HEK293 (cell line): ENCODE measurements at regions not wholly inside any gene's neighbourhood (a gene's known extent, or its start where the extent isn't known, plus 50 kb on each side); places are given as distances from the start of the nearest gene placed in this dataset.

Experiments used
- CTCF ChIA-PET: fragments of 350-600 bp; formaldehyde crosslinking; extraction: SDS; loops from one replicate; lab custom pipeline; 2021; ENCODE audit warnings: antibody characterized with exemption; lab: Yijun Ruan, JAX
- POLR2A ChIA-PET: fragments of 300-600 bp; formaldehyde crosslinking; extraction: SDS; loops from one replicate; lab custom pipeline; 2020; ENCODE audit warnings: antibody characterized with exemption, inconsistent platforms; lab: Yijun Ruan, JAX
- H3K27ac ChIP-seq: fragments of 200-500 bp; sonication (Bioruptor generic); 2 replicates; pipeline ENCODE4 v1.5.1; 2014; ENCODE audit warnings: low read depth, low read length, control low read depth, inconsistent platforms; ENCODE audit errors: extremely low read depth
- H3K36me3 ChIP-seq, 2 experiments: fragments of 200-500 bp in 1 of 2; sonication (Bioruptor generic) in 1 of 2; 1 replicate in 1 of 2; 2 replicates in 1 of 2; pipeline ENCODE4 v1.5.1; 2014 to 2017; ENCODE audit warnings: inconsistent platforms in 2 of 2, low read length in 2 of 2; ENCODE audit not compliant: control insufficient read depth in 2 of 2, insufficient read depth in 1 of 2
- H3K4me1 ChIP-seq: fragments of 200-500 bp; sonication (Bioruptor generic); 2 replicates; pipeline ENCODE4 v1.5.1; 2014; ENCODE audit warnings: mild to moderate bottlenecking, low read length, inconsistent platforms; ENCODE audit not compliant: control insufficient read depth, insufficient read depth
- H3K4me3 ChIP-seq: 2 replicates; pipeline ENCODE4 v1.5.1; 2011; ENCODE audit warnings: low read depth, mild to moderate bottlenecking, control low read depth, low read length, moderate library complexity
- H3K9me3 ChIP-seq: fragments of 200-500 bp; sonication (Bioruptor generic); 2 replicates; pipeline ENCODE4 v1.5.1; 2014; ENCODE audit warnings: low read depth, low read length, inconsistent platforms; ENCODE audit not compliant: control insufficient read depth, insufficient read depth
- HIC1 ChIP-seq: fragments of 450-650 bp; formaldehyde crosslinking; IDR thresholded peaks from 2 replicates; pipeline ENCODE4 v1.5.1; 2016; ENCODE audit warnings: missing biosample characterization, missing genetic modification characterization
- KLF16 ChIP-seq: fragments of 450-650 bp; formaldehyde crosslinking; IDR thresholded peaks from 2 replicates; pipeline ENCODE4 v1.5.1; 2017; ENCODE audit warnings: missing biosample characterization, missing genetic modification characterization
- KLF8 ChIP-seq: fragments of 450-650 bp; formaldehyde crosslinking; IDR thresholded peaks from 2 replicates; pipeline ENCODE4 v1.5.1; 2016; ENCODE audit warnings: missing biosample characterization, missing genetic modification characterization
- OSR2 ChIP-seq: fragments of 450-650 bp; formaldehyde crosslinking; IDR thresholded peaks from 2 replicates; pipeline ENCODE4 v1.5.1; 2016; ENCODE audit warnings: missing biosample characterization, missing genetic modification characterization
- OVOL3 ChIP-seq: fragments of 450-650 bp; formaldehyde crosslinking; IDR thresholded peaks from 2 replicates; pipeline ENCODE4 v1.5.1; 2016; ENCODE audit warnings: missing biosample characterization, missing genetic modification characterization
- REPIN1 ChIP-seq: fragments of 450-650 bp; formaldehyde crosslinking; IDR thresholded peaks from 2 replicates; pipeline ENCODE4 v1.5.1; 2017; ENCODE audit warnings: missing biosample characterization, missing genetic modification characterization, low read depth
- REST ChIP-seq: fragments of 450-650 bp; formaldehyde crosslinking; IDR thresholded peaks from 2 replicates; pipeline ENCODE4 v1.5.1; 2016; ENCODE audit warnings: missing biosample characterization, missing genetic modification characterization
- TRIM28 ChIP-seq: IDR thresholded peaks from 2 replicates; pipeline ENCODE4 v1.6.1; 2011; ENCODE audit warnings: low read length, control low read depth, borderline replicate concordance
- YY2 ChIP-seq: fragments of 450-650 bp; formaldehyde crosslinking; IDR thresholded peaks from 2 replicates; pipeline ENCODE4 v1.5.1; 2016; ENCODE audit warnings: missing biosample characterization, missing genetic modification characterization
- ZBTB1 ChIP-seq: fragments of 450-650 bp; formaldehyde crosslinking; IDR thresholded peaks from 2 replicates; pipeline ENCODE4 v1.5.1; 2016; ENCODE audit warnings: missing biosample characterization, missing genetic modification characterization
- ZFP41 ChIP-seq: fragments of 450-650 bp; formaldehyde crosslinking; IDR thresholded peaks from 2 replicates; pipeline ENCODE4 v1.5.1; 2016; ENCODE audit warnings: missing biosample characterization, missing genetic modification characterization, borderline replicate concordance
- ZNF114 ChIP-seq: fragments of 450-650 bp; formaldehyde crosslinking; IDR thresholded peaks from 2 replicates; pipeline ENCODE4 v1.5.0; 2017; ENCODE audit warnings: missing biosample characterization, missing genetic modification characterization
- ZNF138 ChIP-seq: fragments of 450-650 bp; formaldehyde crosslinking; IDR thresholded peaks from 2 replicates; pipeline ENCODE4 v1.5.1; 2016; ENCODE audit warnings: missing biosample characterization, missing genetic modification characterization, borderline replicate concordance
- ZNF140 ChIP-seq: fragments of 450-650 bp; formaldehyde crosslinking; IDR thresholded peaks from 2 replicates; pipeline ENCODE4 v1.5.1; 2016; ENCODE audit warnings: missing biosample characterization, missing genetic modification characterization
- ZNF155 ChIP-seq: fragments of 450-650 bp; formaldehyde crosslinking; IDR thresholded peaks from 2 replicates; pipeline ENCODE4 v1.5.1; 2016; ENCODE audit warnings: missing biosample characterization, missing genetic modification characterization
- ZNF223 ChIP-seq: fragments of 450-650 bp; formaldehyde crosslinking; IDR thresholded peaks from 2 replicates; pipeline ENCODE4 v1.5.1; 2016; ENCODE audit warnings: missing biosample characterization, missing genetic modification characterization
- ZNF324 ChIP-seq: fragments of 450-650 bp; formaldehyde crosslinking; IDR thresholded peaks from 2 replicates; pipeline ENCODE4 v1.5.1; 2016; ENCODE audit warnings: missing biosample characterization, missing genetic modification characterization
- ZNF391 ChIP-seq: fragments of 450-650 bp; formaldehyde crosslinking; IDR thresholded peaks from 2 replicates; pipeline ENCODE4 v1.5.1; 2016; ENCODE audit warnings: low read depth, missing biosample characterization, missing genetic modification characterization, borderline replicate concordance
- ZNF416 ChIP-seq: fragments of 450-650 bp; formaldehyde crosslinking; IDR thresholded peaks from 2 replicates; pipeline ENCODE4 v1.5.1; 2016; ENCODE audit warnings: missing biosample characterization, missing genetic modification characterization
- ZNF426 ChIP-seq: fragments of 450-650 bp; formaldehyde crosslinking; IDR thresholded peaks from 2 replicates; pipeline ENCODE4 v1.5.1; 2017; ENCODE audit warnings: missing biosample characterization, missing genetic modification characterization, mild to moderate bottlenecking, inconsistent platforms, moderate library complexity
- ZNF510 ChIP-seq: fragments of 450-650 bp; formaldehyde crosslinking; IDR thresholded peaks from 2 replicates; pipeline ENCODE4 v1.5.1; 2018; ENCODE audit warnings: mild to moderate bottlenecking, missing genetic modification characterization, missing biosample characterization; ENCODE audit not compliant: insufficient replicate concordance
- ZNF544 ChIP-seq: fragments of 450-650 bp; formaldehyde crosslinking; IDR thresholded peaks from 2 replicates; pipeline ENCODE4 v1.5.0; 2017; ENCODE audit warnings: missing biosample characterization, missing genetic modification characterization
- ZNF677 ChIP-seq: fragments of 450-650 bp; IDR thresholded peaks from 2 replicates; pipeline ENCODE4 v1.5.0; 2018; ENCODE audit warnings: missing biosample characterization, mild to moderate bottlenecking, missing genetic modification characterization, moderate library complexity

GRCh38 chr3:127104586-127104985 is 88.3 kb upstream of the PRR23E start:
- H3K9me3 ChIP-seq: no peaks in the 10 kb centered on the region
- TF ChIP-seq ZNF416 (tag by site-specific recombination) (no peak), OVOL3 (tag by site-specific recombination) (no peak), HIC1 (no peak), YY2 (no peak), ZNF510 (tag by site-specific recombination) (no peak), REST (no peak), ZNF114 (tag by site-specific recombination) (no peak), KLF16 (no peak), OSR2 (tag by site-specific recombination) (no peak), ZNF140 (tag by site-specific recombination) (no peak), ZNF677 (tag by site-specific recombination) (no peak)
- TF ChIP-seq, all 188 proteins: peak for 0
- Histone ChIP-seq H3K36me3 (no peaks in the 10 kb centered on the region), H3K27ac (no peak overlapping the region), H3K4me1 (no peaks in the 10 kb centered on the region), H3K4me3 (no peak overlapping the region)
- ChIA-PET POLR2A (no interaction called here), CTCF (interaction anchor here (0.6 kb wide), 1 partner anchor 269 kb away, joined by 3 read pairs; no protein-coding TSS in a partner anchor)

- no peaks in the 10 kb centered on the region for H3K9me3 ChIP-seq
- H3K4me1 ChIP-seq: no peaks in the 10 kb centered on the region
- no peak for TF ChIP-seq REPIN1 (tag by site-specific recombination)
- TF ChIP-seq ZNF544: no peak
- TF ChIP-seq ZNF223: no peak
- no peak for TF ChIP-seq ZNF391 (tag by site-specific recombination)
- TF ChIP-seq ZBTB1 (tag by site-specific recombination): no peak
- no peak for TF ChIP-seq KLF8 (tag by site-specific recombination)
- TF ChIP-seq ZNF426: no peak
- no peak for TF ChIP-seq TRIM28
- TF ChIP-seq ZNF155: no peak
- no peaks in the 10 kb centered on the region for H3K36me3 ChIP-seq
- H3K27ac ChIP-seq: no peak overlapping the region
- no peak overlapping the region for H3K4me3 ChIP-seq
- POLR2A ChIA-PET: no interaction called here
- CTCF ChIA-PET: no interaction called here
These were observed 87.3 kb upstream of the PRR23E start for GRCh38 chr3:127105587-127105986.

GRCh38 chr3:127106053-127106452 is 86.9 kb upstream of the PRR23E start:
- ChIA-PET CTCF (interaction anchor here (0.7 kb wide), 1 partner anchor 349 kb away, joined by 3 read pairs; no protein-coding TSS in a partner anchor), POLR2A (no interaction called here)
- TF ChIP-seq ZNF138 (tag by site-specific recombination) (no peak), KLF16 (no peak), ZFP41 (tag by site-specific recombination) (no peak), ZNF324 (tag by site-specific recombination) (no peak)
- H3K36me3 ChIP-seq: no peaks in the 10 kb centered on the region
- no peak overlapping the region for H3K27ac ChIP-seq
- no peak overlapping the region for H3K4me3 ChIP-seq
- H3K4me1 ChIP-seq: no peaks in the 10 kb centered on the region
- no peaks in the 10 kb centered on the region for H3K9me3 ChIP-seq
